ENCODE measurements at regions not wholly inside any gene's neighbourhood (a gene's known extent, or its start where the extent isn't known, plus 50 kb on each side); places are given as distances from the start of the nearest gene placed in this dataset.

DNA sequence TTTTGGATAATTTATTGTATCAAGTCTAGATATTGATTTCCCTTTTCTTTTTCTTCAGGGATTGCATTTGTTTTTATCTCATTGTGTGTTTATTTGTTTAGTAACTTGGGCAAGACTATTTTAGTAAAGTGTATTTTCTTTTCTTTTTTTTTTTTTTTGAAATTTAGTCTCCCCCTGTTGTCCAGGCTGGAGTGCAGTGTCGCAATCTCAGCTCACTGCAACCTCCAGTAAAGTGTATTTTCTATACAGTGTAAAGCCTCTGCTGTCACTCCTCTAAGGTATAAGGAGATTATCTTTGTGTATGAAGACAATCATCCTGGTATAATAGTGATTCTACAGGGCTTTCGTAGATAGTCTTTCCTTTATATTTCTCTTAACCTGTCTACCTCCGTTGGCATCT, 2546.0 kb downstream of the PCDH9 start:
- no peak for ATAC-seq
- TF ChIP-seq SNAI2 (CRISPR knock-in tag; IDR thresholded peaks at IDR 0.05) (no peak), ISL1 (CRISPR knock-in tag; IDR thresholded peaks at IDR 0.05) (no peak), ZFP3 (CRISPR knock-in tag; IDR thresholded peaks at IDR 0.05) (no peak), GLIS3 (CRISPR knock-in tag; IDR thresholded peaks at IDR 0.05) (no peak), BACH2 (CRISPR knock-in tag; IDR thresholded peaks at IDR 0.05; ENCODE audit: borderline replicate concordance) (no peak), ZNF565 (CRISPR knock-in tag; conservative IDR thresholded peaks at IDR 0.05; ENCODE audit: low read depth) (no peak)
- TF ChIP-seq, protein P1, sequence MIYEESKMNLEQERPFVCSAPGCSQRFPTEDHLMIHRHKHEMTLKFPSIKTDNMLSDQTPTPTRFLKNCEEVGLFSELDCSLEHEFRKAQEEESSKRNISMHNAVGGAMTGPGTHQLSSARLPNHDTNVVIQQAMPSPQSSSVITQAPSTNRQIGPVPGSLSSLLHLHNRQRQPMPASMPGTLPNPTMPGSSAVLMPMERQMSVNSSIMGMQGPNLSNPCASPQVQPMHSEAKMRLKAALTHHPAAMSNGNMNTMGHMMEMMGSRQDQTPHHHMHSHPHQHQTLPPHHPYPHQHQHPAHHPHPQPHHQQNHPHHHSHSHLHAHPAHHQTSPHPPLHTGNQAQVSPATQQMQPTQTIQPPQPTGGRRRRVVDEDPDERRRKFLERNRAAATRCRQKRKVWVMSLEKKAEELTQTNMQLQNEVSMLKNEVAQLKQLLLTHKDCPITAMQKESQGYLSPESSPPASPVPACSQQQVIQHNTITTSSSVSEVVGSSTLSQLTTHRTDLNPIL (CRISPR knock-in tag; IDR thresholded peaks at IDR 0.05; ENCODE audit: low read depth): no peak
- TF ChIP-seq, protein P2, sequence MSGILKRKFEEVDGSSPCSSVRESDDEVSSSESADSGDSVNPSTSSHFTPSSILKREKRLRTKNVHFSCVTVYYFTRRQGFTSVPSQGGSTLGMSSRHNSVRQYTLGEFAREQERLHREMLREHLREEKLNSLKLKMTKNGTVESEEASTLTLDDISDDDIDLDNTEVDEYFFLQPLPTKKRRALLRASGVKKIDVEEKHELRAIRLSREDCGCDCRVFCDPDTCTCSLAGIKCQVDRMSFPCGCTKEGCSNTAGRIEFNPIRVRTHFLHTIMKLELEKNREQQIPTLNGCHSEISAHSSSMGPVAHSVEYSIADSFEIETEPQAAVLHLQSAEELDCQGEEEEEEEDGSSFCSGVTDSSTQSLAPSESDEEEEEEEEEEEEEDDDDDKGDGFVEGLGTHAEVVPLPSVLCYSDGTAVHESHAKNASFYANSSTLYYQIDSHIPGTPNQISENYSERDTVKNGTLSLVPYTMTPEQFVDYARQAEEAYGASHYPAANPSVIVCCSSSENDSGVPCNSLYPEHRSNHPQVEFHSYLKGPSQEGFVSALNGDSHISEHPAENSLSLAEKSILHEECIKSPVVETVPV (CRISPR knock-in tag; IDR thresholded peaks at IDR 0.05): no peak

DNA sequence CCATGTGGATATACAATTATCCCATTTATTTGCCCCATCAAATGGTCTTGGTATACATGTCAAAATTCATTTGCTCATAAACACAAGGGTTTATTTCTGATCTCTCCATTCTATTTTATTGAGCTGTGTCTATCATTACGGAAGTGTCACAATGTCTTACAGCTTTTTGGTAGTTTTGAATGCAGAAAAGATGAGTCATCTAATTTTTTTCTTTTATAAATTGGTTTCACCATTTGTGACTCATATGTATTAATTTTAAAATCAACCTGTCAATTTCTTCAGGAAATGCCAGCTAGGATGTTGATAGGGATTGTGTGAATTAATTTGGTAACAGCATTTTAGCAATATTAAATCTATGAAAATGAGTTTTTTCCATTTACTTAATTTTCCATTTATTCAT, 2549.4 kb downstream of the PCDH9 start:
- ATAC-seq: no peak
- TF ChIP-seq ZC3H10 (CRISPR knock-in tag; IDR thresholded peaks at IDR 0.05) (no peak), RARB (CRISPR knock-in tag; IDR thresholded peaks at IDR 0.05) (no peak), ESRRG (CRISPR knock-in tag; IDR thresholded peaks at IDR 0.05) (no peak), ISL1 (CRISPR knock-in tag; IDR thresholded peaks at IDR 0.05) (no peak), ARNTL (CRISPR knock-in tag; IDR thresholded peaks at IDR 0.05; ENCODE audit: borderline replicate concordance, low read depth) (no peak), TCF4 (CRISPR knock-in tag; IDR thresholded peaks at IDR 0.05; ENCODE audit: borderline replicate concordance) (no peak), ZFP3 (CRISPR knock-in tag; IDR thresholded peaks at IDR 0.05) (no peak), OSR1 (CRISPR knock-in tag; IDR thresholded peaks at IDR 0.05) (no peak), CSDC2 (CRISPR knock-in tag; IDR thresholded peaks at IDR 0.05) (no peak), BACH2 (CRISPR knock-in tag; IDR thresholded peaks at IDR 0.05; ENCODE audit: borderline replicate concordance) (no peak), TOX (CRISPR knock-in tag; IDR thresholded peaks at IDR 0.05; ENCODE audit: borderline replicate concordance) (no peak), ZFP30 (CRISPR knock-in tag; IDR thresholded peaks at IDR 0.05) (no peak), ZNF8 (CRISPR knock-in tag; IDR thresholded peaks at IDR 0.05) (no peak)
- TF ChIP-seq, protein P1 (CRISPR knock-in tag; IDR thresholded peaks at IDR 0.05; ENCODE audit: low read depth): no peak
- TF ChIP-seq, protein P3, sequence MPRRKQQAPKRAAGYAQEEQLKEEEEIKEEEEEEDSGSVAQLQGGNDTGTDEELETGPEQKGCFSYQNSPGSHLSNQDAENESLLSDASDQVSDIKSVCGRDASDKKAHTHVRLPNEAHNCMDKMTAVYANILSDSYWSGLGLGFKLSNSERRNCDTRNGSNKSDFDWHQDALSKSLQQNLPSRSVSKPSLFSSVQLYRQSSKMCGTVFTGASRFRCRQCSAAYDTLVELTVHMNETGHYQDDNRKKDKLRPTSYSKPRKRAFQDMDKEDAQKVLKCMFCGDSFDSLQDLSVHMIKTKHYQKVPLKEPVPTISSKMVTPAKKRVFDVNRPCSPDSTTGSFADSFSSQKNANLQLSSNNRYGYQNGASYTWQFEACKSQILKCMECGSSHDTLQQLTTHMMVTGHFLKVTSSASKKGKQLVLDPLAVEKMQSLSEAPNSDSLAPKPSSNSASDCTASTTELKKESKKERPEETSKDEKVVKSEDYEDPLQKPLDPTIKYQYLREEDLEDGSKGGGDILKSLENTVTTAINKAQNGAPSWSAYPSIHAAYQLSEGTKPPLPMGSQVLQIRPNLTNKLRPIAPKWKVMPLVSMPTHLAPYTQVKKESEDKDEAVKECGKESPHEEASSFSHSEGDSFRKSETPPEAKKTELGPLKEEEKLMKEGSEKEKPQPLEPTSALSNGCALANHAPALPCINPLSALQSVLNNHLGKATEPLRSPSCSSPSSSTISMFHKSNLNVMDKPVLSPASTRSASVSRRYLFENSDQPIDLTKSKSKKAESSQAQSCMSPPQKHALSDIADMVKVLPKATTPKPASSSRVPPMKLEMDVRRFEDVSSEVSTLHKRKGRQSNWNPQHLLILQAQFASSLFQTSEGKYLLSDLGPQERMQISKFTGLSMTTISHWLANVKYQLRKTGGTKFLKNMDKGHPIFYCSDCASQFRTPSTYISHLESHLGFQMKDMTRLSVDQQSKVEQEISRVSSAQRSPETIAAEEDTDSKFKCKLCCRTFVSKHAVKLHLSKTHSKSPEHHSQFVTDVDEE (CRISPR knock-in tag; IDR thresholded peaks at IDR 0.05): no peak
- TF ChIP-seq, protein P2 (CRISPR knock-in tag; IDR thresholded peaks at IDR 0.05): no peak
- TF ChIP-seq, protein P4, sequence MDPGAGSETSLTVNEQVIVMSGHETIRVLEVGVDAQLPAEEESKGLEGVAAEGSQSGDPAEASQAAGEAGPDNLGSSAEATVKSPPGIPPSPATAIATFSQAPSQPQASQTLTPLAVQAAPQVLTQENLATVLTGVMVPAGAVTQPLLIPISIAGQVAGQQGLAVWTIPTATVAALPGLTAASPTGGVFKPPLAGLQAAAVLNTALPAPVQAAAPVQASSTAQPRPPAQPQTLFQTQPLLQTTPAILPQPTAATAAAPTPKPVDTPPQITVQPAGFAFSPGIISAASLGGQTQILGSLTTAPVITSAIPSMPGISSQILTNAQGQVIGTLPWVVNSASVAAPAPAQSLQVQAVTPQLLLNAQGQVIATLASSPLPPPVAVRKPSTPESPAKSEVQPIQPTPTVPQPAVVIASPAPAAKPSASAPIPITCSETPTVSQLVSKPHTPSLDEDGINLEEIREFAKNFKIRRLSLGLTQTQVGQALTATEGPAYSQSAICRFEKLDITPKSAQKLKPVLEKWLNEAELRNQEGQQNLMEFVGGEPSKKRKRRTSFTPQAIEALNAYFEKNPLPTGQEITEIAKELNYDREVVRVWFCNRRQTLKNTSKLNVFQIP (CRISPR knock-in tag; IDR thresholded peaks at IDR 0.05; ENCODE audit: borderline replicate concordance, low read depth): no peak
